Colon (tissue), 2 donors: ENCODE measurements at regions not wholly inside any gene's neighbourhood (a gene's known extent, or its start where the extent isn't known, plus 50 kb on each side); places are given as distances from the start of the nearest gene placed in this dataset.

Experiments used
- FAIRE-seq: peaks from 2 replicates; lab custom pipeline; 2012; peaks lifted over from hg19 to GRCh38; lab: Jason Lieb, UNC
- donor health status: control.
- donor health status: control.

DNA sequence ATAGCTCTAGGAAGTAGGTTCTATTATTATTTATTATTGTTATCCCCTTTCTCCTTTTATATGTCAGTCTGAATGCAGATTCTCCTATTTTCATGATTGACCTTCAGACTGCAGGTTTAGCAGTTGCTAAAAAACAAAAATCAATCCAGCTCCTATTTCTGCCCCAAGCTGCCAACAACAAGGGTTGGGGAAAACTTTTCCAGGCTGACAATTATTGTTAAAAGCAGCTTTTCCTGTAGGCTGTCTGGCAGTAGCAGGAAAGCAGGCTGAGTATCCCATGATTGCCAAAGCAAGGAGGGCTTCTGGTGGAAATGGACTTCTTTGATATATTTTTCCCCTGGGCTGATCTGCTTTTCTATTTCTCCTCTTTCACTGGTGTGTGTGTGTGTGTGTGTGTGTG, 78.0 kb upstream of the CTLA4 start:
- no peak for FAIRE-seq

DNA sequence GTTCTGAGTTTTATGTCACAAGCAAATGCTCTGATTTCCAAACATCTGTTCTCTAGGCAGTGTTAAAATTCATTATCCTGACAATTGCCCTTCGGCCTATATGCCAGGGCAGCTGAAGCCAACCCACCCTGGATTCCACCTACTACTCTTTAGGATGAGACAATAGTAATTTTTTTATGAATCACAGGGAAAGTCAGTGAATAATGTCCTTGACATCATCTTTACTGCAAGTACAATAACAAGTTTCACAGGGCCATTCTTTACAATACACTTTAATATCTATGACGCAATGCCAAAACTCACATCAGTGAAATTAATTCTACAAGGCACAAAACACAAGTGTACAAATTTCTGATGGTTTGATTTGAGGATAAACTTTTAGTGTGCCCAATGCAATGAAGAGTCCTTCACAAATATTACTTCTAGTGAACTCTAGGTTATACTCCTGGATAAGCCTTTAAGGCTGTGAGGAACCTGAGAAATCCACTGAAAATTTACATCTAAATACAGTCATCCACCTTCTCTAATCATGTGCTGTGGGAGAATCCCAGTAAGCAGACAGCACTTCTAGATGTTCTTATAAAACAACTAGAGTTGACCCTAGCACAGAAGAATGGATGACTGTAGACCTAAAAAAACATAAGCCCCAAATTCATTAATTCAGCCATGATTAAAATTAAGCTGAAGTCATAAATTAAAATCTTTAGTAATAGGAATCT, 77.3 kb upstream of the CTLA4 start:
- no peak for FAIRE-seq

DNA sequence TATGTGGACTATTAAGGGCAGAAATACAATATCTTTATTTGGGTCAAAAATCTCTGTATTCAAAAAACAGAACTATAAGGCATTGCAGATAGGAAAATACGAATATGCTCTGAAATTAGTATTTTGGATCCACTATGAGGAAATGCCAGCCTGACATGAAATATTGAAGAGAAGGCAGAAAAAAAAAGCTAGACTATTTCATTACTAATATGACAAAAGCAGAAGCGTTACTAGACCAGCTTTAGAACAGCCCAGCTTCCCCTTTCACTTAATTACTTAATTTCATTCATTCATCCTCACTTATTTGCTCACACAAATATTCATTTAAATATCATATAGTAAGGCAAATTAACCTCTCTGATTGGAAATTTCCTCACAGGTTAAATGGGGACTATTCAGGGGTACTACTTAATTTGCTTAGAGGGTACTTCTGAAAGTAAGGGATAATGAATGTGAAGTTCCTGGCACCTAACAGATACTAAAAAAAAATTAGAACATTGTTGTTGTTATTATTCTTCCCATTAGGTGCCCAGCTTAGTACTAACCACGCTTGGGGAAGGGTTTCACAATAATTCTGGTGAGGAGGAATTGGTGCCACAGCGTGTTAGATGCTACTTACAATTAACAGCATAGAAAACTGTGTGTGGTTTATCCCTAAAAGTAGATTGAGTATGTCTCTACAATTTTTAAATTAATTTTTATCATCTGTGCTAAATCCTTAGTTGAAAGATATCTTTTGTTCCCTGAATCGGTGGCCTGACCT, 71.1 kb upstream of the CTLA4 start:
- FAIRE-seq = no peak

DNA sequence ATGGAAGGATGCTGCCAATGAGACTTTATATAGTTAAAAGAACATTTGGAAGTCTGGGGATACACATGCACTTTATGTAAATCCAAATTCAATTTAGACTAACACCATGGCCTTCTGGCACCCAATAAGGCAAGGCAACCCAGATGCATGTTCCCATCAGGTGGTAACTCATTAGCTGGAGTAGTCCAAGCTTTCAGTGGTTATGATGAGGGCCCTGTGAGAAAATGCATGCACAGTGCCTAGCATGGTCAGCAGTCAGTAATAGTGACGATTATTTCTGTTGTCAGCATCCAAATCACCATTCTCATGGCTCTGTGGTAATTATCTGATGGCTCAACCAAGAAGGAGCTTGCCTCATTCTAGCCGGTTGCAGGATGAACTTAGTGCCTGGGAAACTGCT, 70.3 kb upstream of the CTLA4 start:
- FAIRE-seq = no peak

DNA sequence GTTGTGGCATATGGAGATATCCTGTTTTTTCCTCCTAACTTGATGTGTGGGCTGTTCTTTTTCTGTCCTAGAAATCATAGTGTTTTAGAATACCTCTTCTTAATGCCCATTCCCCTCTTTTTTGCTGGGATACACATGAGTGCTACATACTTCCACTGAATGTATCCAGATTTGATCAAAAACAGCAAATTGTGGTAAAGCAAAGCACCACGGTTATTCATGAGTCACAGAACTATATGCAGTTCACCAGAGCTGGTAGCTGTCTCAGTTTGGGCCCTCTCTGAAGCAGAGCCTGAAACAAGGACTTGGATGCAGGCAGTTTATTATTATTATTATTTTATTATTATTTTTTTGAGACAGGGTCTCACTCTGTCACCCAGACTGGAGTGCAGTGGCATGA, 69.9 kb upstream of the CTLA4 start:
- no peak for FAIRE-seq

DNA sequence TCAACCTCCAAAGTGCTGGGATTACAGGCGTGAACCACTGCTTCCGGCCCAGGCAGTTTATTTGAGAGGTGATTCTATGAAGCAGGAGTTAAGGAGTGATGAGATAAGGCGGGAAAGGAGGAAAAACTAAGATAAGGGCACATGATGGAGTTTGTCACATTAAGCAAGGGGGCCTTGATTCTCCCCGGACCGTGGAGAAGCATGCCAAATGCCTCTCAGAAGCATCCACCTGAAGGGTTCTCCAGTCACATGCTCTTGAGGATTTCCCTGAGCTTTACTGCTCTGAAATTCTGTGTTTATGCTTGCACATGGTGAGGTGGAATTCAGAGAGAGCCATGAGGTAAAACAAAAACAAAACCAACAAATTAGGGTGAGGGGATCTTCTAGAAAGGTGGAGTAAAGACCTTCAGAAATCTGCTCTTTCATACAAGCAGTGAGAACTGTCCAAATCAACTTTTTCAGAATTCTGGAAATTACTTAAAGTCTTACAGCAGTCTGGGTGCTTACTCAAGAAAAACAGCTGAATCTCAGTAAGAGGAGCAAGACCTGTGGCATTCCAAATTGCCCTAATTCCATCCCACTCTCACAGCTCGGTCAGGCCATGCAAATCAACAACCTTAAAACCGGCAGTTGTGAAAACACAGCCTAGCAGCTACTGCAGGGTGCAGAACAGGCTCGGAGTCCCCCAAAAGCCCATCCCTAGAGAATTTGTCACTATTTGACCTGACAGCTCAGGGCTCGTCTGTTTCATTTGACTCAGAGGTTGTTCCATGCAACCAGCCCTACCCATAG, 69.1 kb upstream of the CTLA4 start:
- FAIRE-seq = no peak

DNA sequence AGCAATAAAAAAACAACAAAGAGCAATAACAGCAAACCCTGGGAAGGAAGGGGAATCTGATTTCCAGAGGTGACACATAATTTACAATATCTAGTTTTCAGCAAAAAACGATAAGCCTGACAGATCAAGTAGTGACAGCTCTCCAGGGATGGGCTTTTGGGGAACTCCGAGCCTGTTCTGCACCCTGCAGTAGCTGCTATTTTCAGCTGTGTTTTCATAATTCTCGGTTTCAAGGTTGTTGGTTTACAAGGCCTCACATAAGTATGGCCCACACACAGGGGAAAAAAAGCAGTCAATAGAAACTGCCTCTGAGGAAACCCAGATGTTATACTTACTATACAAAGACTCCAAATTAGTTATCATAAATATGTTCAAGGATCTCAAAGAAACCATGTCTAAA, 67.7 kb upstream of the CTLA4 start:
- no peak for FAIRE-seq

DNA sequence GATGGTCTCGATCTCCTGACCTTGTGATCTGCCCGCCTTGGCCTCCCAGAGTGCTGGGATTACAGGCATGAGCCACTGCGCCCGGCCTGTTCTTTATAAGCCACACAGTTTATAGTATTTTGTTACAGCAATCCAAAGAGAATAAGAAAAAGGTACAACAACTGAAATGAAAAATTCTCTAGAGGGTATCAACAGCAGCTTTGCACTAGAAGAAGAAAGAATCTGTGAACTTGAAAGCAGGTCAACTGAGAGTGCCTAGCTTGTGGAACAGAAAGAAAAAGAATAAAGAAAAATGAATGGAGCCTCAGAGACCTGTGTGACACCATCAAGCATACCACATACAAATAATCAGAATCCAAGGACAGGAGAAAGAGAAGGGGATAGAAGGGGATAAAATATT, 66.8 kb upstream of the CTLA4 start:
- FAIRE-seq = no peak

DNA sequence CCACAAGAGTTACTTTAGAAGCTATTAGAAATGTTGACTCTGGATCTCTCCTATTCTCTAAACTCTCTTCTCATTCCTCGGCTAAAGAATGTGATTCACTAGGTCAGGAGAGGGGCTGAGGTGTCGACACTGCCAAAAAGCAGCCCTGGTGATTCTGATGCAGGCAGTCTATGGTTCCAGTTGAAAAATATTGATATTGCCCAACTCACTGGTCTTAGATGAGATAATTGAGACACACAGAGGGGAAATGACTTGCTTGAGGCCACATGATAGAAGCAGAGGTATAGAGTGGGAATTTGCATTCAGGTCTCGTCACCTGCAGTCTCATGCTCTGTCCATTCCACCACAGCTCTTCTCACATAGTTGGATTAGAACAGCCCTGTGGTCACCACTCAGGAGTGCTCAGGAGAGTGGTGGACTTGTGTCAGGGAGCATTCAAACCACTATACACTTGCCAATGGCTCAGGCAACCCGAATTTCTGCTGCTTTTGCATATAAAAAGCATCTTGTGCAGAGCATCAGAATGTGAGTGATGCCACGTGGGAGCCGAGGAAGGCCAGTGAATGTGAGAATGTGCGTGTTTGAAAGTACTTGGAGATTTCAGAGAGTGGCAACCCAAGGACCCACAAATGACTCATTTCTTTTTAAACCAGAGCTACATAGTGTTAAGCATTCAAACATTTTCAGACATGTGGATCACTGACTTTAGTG, 65.1 kb upstream of the CTLA4 start:
- no peak for FAIRE-seq

DNA sequence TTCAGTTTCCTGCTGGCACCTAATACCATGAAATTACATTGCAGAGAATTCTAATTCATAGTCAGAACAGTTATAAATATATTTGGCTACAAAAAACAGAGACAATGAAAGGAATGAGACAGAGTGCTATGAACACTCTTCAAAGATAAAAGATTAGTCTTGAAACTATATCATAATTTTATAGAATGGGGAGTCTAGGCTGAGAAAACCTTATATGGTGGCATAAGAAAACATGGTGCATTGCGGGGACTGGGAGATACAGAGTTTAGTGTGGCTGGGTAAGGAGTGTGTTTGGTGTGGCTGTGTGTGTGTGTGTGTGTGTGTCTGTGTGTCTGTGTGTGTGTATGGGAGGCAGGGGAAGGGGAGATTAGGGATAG, 64.5 kb upstream of the CTLA4 start:
- FAIRE-seq = no peak

DNA sequence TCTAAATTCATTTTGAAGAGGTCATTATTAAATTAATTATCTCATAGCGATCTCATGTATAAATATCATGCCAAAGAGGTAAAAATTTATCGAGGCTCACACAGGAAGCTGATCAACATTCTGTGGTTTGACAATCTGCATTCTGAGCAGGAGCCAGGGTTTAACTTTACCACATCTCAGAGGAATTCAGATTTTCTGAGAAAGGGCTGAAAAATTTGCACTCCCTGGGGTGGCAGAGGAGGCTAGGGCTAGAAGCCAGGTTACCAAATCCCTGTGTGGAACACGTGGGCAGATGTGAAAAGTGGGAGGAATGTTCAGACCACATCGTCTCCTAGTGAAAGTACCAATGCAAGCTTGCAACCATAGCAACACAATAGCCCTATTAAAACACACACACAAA, 63.5 kb upstream of the CTLA4 start:
- no peak for FAIRE-seq

DNA sequence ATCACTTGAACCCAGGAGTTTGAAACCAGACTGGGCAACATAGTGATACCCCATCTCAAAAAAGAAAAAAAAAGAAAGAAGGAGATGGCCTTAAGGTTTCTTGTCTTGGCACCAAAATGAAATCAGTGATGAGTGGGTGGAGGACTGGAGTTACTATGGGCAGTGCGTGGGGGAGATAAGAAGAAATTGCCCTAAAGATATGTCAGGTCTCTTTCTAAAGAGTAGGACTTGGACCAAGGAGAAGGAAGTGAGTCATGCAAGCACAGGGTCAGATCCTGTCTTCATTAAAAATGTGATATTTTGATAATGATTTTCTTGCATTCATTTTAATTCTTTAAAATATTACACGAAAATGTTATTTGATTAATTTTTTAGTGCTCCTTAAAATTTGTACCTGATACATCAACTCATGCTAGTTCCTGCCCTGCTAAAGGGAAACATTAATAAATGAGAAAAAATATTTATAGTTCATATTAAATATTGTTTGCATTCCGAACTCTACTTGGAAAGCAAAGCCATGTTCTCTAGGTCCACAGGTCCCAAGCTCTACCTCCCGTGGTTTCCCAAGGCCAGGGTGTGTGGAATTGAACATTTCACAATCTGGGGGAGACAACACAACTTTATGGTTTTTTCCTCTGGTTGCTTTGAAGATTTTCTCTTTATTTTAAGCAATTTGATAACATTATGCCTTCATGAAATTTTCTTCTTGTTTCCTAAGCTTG, 62.6 kb upstream of the CTLA4 start:
- FAIRE-seq = no peak

DNA sequence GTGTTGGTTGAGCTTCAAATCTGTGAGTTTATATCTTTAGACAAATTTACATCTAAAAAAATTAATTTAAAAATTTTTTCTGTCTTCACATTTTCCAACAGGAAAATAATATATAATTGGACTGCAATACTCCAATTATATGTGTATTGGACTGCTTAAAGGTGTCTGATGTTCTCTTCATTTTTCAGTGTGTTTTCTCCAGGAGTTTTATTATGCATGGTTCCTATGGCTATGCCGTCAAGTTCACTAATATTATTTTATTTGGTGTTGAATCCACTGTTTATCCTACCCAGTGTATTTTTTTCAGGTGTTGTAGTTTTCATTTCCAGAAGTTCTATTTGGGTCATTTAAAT, 62.1 kb upstream of the CTLA4 start:
- no peak for FAIRE-seq

DNA sequence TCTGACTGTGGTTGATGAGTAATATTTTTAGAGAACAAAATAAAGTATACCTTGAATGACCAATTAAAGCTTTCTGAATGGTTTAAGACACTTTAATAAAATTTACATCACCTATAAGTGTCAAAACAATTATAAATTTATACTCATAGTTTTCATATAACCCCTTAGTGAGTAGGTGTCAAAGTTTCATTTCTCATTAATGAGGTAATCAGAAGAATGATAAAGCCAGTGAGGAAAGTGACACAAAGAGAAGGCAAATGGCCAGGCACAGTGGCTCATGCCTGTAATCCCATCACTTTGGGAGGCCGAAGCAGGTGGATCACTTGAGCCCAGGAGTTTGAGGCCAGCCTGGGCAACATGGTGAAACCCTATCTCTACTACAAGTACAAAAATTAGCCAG, 60.8 kb upstream of the CTLA4 start:
- FAIRE-seq = no peak

DNA sequence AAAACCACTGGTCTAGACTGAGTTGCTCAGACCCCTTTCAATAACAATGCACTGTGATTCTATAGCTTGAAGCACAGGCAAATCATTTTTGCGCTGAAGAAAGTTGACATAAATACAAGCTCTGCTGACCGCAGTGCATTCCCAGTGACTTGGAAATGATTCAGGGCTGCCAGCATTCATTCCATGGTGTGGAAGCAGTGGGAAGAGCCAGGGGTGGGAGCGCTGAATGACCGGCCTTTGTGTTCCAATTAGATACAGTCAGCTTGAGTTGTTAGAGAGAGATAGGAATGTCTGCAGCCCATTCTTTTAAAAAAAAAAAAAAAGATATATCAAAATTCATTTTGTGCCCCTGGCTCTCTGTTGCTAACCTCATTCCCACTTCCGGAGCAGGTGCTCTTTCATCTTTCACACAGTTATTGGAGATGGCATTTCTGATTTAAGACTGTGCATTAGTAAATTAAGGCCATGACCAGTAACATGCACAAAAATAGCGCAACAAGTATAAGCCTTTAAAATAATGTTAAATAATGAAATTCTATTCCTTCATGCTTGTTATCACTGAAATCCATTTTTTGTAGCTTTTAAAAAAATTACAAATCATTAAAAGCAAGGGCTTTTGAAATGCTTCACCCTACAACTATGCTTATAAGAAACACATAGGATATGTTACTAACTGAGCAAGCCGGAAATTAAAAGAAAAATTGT, 59.4 kb upstream of the CTLA4 start:
- no peak for FAIRE-seq

DNA sequence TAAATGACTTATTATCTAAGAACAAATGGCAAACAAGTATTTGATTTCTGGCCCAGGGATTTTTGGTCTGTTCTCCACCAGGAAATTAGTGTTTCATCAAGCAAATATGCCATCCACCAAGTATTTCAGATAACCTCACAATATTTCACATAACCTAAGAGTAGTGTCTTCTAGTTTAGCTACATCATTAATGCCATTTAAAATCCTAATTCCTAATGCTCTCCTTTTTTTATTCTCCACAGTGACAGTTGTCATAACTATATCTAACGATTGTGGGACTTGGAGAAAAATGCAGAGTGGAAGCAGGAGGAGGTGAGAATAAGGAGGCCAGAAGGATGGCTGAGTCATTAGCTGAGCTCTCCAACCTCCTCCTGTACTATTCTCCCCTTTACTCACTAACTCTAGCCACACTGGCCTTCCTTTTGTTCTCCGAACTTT, 58.5 kb upstream of the CTLA4 start:
- no peak for FAIRE-seq

DNA sequence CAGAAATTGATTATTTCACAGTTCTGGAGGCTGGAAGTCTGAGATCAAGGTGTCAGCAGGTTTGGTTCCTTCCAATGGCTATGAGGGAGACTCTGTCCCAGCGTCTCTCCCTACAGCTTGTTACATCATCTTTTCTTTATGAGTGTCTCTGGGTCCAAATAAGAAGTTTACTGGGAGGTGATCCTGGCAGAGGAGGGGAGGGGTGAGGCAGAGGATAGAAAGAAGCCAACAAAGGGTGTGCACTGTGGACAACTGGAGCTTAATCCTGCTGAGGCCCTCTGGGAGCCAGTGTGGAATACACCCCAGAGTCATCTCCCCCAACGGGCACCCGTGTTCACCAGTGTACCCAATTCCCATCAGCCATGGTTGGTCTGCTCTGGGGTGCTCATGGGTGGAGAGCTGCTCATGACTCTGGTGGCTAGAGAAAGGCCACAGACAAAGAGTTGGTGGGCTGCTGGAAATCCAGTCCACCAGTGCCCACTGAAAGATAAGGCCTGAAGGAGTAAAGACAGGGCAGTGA, 57.5 kb upstream of the CTLA4 start:
- FAIRE-seq = no peak

DNA sequence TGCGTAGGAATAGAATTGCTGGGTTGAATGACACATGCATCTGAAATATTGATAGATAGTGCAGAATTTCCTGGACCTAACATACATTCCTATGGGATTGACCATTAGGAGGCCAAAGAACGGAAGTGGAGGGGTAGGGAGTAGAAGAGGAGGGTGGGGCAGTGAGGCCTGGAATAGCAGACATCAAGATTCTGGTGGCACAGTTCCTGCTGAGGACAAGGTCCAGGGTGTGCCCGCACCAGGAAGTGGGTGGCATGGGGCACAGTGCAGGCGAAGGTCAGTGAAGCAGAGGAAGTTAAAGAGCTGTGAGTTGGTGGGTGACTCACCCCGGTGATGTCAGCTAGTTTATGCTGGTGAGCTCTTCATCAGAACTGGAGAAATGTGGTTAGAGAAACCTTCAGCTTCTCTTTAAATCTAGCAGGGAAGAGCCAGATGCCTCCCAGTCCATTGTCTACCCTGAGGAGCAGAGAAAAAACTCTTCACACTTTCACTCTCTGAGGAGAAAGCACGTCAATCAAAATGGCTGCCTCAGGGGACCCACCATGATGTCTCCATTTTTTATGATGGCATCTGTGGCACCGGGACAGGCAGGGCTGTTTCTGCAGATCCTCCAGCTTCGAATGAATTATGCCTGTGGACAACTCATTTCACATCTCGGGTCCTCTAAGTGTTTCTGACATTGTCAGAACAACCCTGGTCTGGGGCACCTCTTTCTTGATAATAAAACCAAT, 55.9 kb upstream of the CTLA4 start:
- peak; percentile 33 for FAIRE-seq

DNA sequence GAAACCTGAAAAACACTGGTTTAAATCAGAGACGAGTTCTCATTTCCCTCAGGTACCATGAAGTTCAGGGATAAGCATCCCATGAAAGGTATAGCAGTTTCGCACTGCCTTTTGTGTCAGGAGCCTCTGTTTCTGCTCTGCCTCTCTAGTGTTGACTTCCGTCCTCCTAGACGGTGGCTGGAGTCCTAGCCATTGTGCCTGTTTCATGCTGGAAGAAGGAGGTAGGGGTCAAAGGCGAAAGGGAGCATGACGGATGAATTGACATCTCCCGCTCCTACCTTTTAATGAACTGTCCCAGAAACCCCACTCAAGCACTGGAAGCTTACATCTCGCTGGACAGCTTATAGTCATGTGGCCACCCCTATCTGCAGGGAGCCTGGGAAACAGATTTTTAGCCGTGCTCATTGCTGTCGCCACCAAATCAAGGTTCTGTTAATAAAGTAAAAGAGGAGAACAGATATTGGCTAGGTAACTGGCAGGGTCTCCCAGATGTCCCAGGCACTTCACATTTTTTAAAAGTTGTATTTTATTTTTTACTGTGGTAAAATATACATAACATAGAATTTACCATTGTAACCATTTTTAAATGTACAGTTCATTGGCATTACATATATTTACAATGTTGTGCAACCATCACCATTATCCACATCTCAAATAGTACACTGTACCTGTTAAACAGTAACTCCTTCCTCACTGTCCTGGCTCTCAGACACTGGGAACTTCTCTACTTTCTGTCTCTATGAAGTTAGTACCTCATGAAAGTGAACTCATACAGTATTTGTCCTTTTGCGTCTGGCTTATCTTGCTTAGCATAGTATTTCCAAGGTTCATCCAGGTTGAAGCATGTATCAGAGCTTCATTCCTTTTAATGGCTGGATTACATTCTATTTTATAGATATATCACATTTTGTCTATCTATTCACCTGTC, 55.0 kb upstream of the CTLA4 start:
- FAIRE-seq = no peak
